NT2/D1 (cell line): ENCODE measurements at regions not wholly inside any gene's neighbourhood (a gene's known extent, or its start where the extent isn't known, plus 50 kb on each side); places are given as distances from the start of the nearest gene placed in this dataset.
"Not testable (repeated sequence)": the region's sequence is repeated elsewhere in the genome, so short reads cannot be mapped to it uniquely, and the experiment has no call there.

Experiments used
- DNase-seq: peaks from one replicate; pipeline ENCODE4 v3.0.0-alpha.2; 2011; ENCODE audit warnings: low read depth, low spot score
- H3K27me3 ChIP-seq: 2 replicates; pipeline ENCODE4 v1.6.0; 2011; ENCODE audit warnings: mild to moderate bottlenecking; ENCODE audit not compliant: insufficient read length, insufficient read depth
- H3K36me3 ChIP-seq: 2 replicates; pipeline ENCODE4 v1.6.1; 2011; ENCODE audit warnings: mild to moderate bottlenecking, low read length, mixed read lengths; ENCODE audit not compliant: insufficient read depth, insufficient read length
- H3K4me1 ChIP-seq: 2 replicates; pipeline ENCODE4 v1.5.1; 2011; ENCODE audit not compliant: insufficient read depth, insufficient read length
- H3K4me3 ChIP-seq: 2 replicates; pipeline ENCODE4 v1.5.1; 2011; ENCODE audit warnings: low read depth; ENCODE audit not compliant: insufficient read length
- H3K9ac ChIP-seq: 2 replicates; pipeline ENCODE4 v1.6.0; 2011; ENCODE audit warnings: low read depth; ENCODE audit not compliant: insufficient read length
- H3K9me3 ChIP-seq: 2 replicates; pipeline ENCODE4 v1.5.1; 2011; ENCODE audit warnings: mild to moderate bottlenecking, low read length; ENCODE audit not compliant: insufficient read depth
- SUZ12 ChIP-seq: IDR thresholded peaks from 2 replicates; pipeline ENCODE4 v1.6.1; 2011; ENCODE audit not compliant: insufficient read length, insufficient read depth; ENCODE audit errors: extremely low read depth
- YY1 ChIP-seq: IDR thresholded peaks from 2 replicates; pipeline ENCODE4 v1.6.1; 2011; ENCODE audit not compliant: insufficient read length, insufficient read depth
- ZNF274 ChIP-seq: IDR thresholded peaks from 2 replicates; pipeline ENCODE4 v1.6.1; 2011; ENCODE audit warnings: mild to moderate bottlenecking, low read depth, low read length

GRCh38 chr22:44645083-44645482, 56.9 kb upstream of the PRR5 start:
- Histone ChIP-seq H3K27me3 (no peaks in the 10 kb centered on the region), H3K9me3 (no peaks in the 10 kb centered on the region), H3K9ac (no peak overlapping the region), H3K4me1 (peaks cover 2% of the 10 kb centered on the region), H3K36me3 (no peaks in the 10 kb centered on the region), H3K4me3 (no peak overlapping the region)
- no peak for TF ChIP-seq ZNF274
- no peak for TF ChIP-seq SUZ12
- no peak for TF ChIP-seq YY1
- DNase-seq, result no peak

GRCh38 chr22:44643526-44644101, 58.4 kb upstream of the PRR5 start:
- DNase-seq, H3K4me1 ChIP-seq, H3K27me3 ChIP-seq, H3K36me3 ChIP-seq, H3K9ac ChIP-seq, H3K4me3 ChIP-seq, H3K9me3 ChIP-seq: not testable (repeated sequence)

DNA sequence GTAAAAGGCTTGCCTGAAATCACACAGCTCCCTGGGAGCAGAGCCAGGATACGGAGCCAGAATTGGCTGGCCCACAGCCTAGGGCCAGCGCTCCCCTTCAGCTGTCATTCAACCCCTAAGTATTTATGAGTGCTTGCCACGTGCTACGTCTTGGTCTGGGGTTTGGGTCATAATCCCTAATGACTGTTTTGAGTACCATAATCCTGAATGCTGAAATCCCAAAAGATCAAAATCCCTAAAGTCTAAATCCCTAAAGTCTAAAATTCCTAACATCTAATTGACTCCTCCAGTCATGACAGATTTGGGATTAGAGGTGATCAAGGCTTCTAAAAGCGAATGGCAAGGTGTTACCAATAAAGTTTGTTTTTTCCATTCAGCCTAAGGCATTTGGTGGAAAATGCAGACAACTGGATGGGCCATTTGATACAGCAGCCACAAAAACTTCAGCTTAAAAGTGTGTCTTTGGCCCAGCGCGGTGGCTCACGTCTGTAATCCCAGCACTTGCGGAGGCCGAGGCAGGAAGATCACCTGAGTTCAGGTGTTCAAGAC, 59.8 kb upstream of the PRR5 start:
- no peaks in the 10 kb centered on the region for H3K9me3 ChIP-seq
- TF ChIP-seq ZNF274 (no peak), SUZ12 (no peak), YY1 (no peak)
- no peaks in the 10 kb centered on the region for H3K36me3 ChIP-seq
- H3K27me3 ChIP-seq, result no peaks in the 10 kb centered on the region
- no peak for DNase-seq
- H3K9ac ChIP-seq, result no peak overlapping the region
- no peak overlapping the region for H3K4me3 ChIP-seq
- no peaks in the 10 kb centered on the region for H3K4me1 ChIP-seq

GRCh38 chr22:44640618-44641155, 61.3 kb upstream of the PRR5 start:
- no peak for DNase-seq
- no peak overlapping the region for H3K4me3 ChIP-seq
- H3K36me3 ChIP-seq, result no peaks in the 10 kb centered on the region
- no peak for TF ChIP-seq YY1
- TF ChIP-seq SUZ12, result no peak
- no peak for TF ChIP-seq ZNF274
- no peaks in the 10 kb centered on the region for H3K9me3 ChIP-seq
- no peak overlapping the region for H3K9ac ChIP-seq
- H3K27me3 ChIP-seq, result no peaks in the 10 kb centered on the region
- no peaks in the 10 kb centered on the region for H3K4me1 ChIP-seq

- no peak overlapping the region for H3K9ac ChIP-seq
- no peaks in the 10 kb centered on the region for H3K4me1 ChIP-seq
- H3K4me3 ChIP-seq, result no peak overlapping the region
- DNase-seq, result no peak
- no peaks in the 10 kb centered on the region for H3K36me3 ChIP-seq
- no peaks in the 10 kb centered on the region for H3K9me3 ChIP-seq
- no peaks in the 10 kb centered on the region for H3K27me3 ChIP-seq
- TF ChIP-seq SUZ12 (no peak), ZNF274 (no peak), YY1 (no peak)
Observed at GRCh38 chr22:44639891-44640617, 62.0 kb upstream of the PRR5 start.

GRCh38 chr22:44638971-44639760, 62.8 kb upstream of the PRR5 start:
- Histone ChIP-seq H3K36me3 (no peaks in the 10 kb centered on the region), H3K9ac (no peak overlapping the region), H3K9me3 (no peaks in the 10 kb centered on the region), H3K27me3 (no peaks in the 10 kb centered on the region), H3K4me3 (no peak overlapping the region), H3K4me1 (no peaks in the 10 kb centered on the region)
- no peak for TF ChIP-seq YY1
- no peak for TF ChIP-seq SUZ12
- no peak for TF ChIP-seq ZNF274
- DNase-seq, result no peak

GRCh38 chr22:44636502-44637206, 65.3 kb upstream of the PRR5 start:
- H3K9ac ChIP-seq, H3K27me3 ChIP-seq, H3K9me3 ChIP-seq, H3K4me3 ChIP-seq, DNase-seq, H3K4me1 ChIP-seq, H3K36me3 ChIP-seq: not testable (repeated sequence)

- DNase-seq, H3K4me1 ChIP-seq, H3K36me3 ChIP-seq, H3K27me3 ChIP-seq, H3K4me3 ChIP-seq, H3K9ac ChIP-seq: not testable (repeated sequence)
- peaks cover 14% of the 10 kb centered on the region for H3K9me3 ChIP-seq
Observed at GRCh38 chr22:44635567-44635966, 66.4 kb upstream of the PRR5 start.
